Breast epithelium (tissue), 4 donors: ENCODE measurements at regions not wholly inside any gene's neighbourhood (a gene's known extent, or its start where the extent isn't known, plus 50 kb on each side); places are given as distances from the start of the nearest gene placed in this dataset.

Source experiments
- DNase-seq, 2 donors: peaks; one replicate each; pipeline ENCODE4 v3.0.0-alpha.2; 2019; ENCODE audit warnings: low spot score in 2 of 2
- H3K27ac ChIP-seq, 2 donors: fragments of 200-600 bp; sonication (generic) in 1 of 2; one replicate each; pipeline ENCODE4 v1.5.1; 2016 to 2019; ENCODE audit warnings: mild to moderate bottlenecking in 1 of 2
- H3K27me3 ChIP-seq, 2 donors: fragments of 200-600 bp; sonication (generic) in 1 of 2; one replicate each; pipeline versions ENCODE4 v1.5.1 to v1.6.0; 2017 to 2019; ENCODE audit warnings: control low read depth in 1 of 2, mild to moderate bottlenecking in 1 of 2
- H3K36me3 ChIP-seq: fragments of 200-600 bp; one replicate; pipeline ENCODE4 v1.5.1; 2019
- H3K4me1 ChIP-seq, 2 donors: fragments of 200-600 bp; sonication (generic); one replicate each; pipeline ENCODE4 v1.5.1; 2016 to 2019; ENCODE audit warnings: control low read depth in 1 of 2
- H3K4me3 ChIP-seq, 3 donors: fragments of 200-600 bp; sonication (generic); 1 replicate in 2 of 3; 2 replicates in 1 of 3; pipeline ENCODE4 v1.5.1; 2016 to 2019; ENCODE audit warnings: mild to moderate bottlenecking in 3 of 3, moderate library complexity in 2 of 3
- H3K9me3 ChIP-seq, 2 donors: fragments of 200-600 bp; sonication (generic) in 1 of 2; one replicate each; pipeline ENCODE4 v1.5.1; 2016 to 2019; ENCODE audit warnings: control low read depth in 1 of 2
- POLR2A ChIP-seq: fragments of 450-650 bp; IDR thresholded peaks from one replicate; pipeline ENCODE4 v1.6.1; 2016; ENCODE audit warnings: antibody characterized with exemption, mild to moderate bottlenecking, moderate library complexity
- POLR2AphosphoS5 ChIP-seq, 3 donors: sonication (generic); formaldehyde crosslinking; IDR thresholded peaks; one replicate each; pipeline ENCODE4 v1.6.1; 2017; ENCODE audit warnings: antibody characterized with exemption in 3 of 3
- intact Hi-C: fragments of 100-400 bp; cut with DNase I; formaldehyde crosslinking; loops from one replicate; pipeline ENCODE4 v1.15.1; 2023; ENCODE audit warnings: low total_unique reads
- TF ChIP-seq, protein P1 (sequence below), 3 donors: fragments of 450-650 bp; IDR thresholded peaks; one replicate each; pipeline ENCODE4 v1.5.1; 2016 to 2017; ENCODE audit warnings: antibody characterized with exemption in 3 of 3, mild to moderate bottlenecking in 3 of 3, moderate library complexity in 3 of 3

DNA sequence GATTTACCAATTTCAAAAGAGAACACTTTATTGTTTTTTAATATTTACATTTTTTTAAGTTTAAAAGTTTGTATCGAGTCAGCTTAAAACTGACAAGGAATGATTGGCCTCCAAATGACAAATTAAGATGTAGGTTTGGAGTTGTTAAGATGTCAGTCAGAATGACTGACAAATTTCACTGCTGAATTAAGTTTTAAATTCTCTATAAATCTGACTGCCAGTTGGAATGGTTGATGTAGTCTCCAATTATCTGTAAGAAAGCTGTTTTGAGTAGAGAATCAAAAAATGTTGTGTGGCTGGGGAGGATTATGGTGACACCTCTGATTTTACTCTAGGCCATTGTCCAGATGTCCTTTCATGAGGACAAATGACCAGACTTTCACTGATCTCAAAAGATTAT is 165.3 kb upstream of the CDH20 start:
- DNase-seq, result no peak
- H3K4me3 ChIP-seq, result no peak overlapping the region
- TF ChIP-seq POLR2A (no peak), POLR2AphosphoS5 (IDR thresholded peaks at IDR 0.05) (no peak)
- TF ChIP-seq, protein P1, sequence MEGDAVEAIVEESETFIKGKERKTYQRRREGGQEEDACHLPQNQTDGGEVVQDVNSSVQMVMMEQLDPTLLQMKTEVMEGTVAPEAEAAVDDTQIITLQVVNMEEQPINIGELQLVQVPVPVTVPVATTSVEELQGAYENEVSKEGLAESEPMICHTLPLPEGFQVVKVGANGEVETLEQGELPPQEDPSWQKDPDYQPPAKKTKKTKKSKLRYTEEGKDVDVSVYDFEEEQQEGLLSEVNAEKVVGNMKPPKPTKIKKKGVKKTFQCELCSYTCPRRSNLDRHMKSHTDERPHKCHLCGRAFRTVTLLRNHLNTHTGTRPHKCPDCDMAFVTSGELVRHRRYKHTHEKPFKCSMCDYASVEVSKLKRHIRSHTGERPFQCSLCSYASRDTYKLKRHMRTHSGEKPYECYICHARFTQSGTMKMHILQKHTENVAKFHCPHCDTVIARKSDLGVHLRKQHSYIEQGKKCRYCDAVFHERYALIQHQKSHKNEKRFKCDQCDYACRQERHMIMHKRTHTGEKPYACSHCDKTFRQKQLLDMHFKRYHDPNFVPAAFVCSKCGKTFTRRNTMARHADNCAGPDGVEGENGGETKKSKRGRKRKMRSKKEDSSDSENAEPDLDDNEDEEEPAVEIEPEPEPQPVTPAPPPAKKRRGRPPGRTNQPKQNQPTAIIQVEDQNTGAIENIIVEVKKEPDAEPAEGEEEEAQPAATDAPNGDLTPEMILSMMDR (IDR thresholded peaks at IDR 0.05), result no peak
- no peaks in the 10 kb centered on the region for H3K9me3 ChIP-seq
- no peaks in the 10 kb centered on the region for H3K4me1 ChIP-seq
- H3K27me3 ChIP-seq, result no peaks in the 10 kb centered on the region
- intact Hi-C loops, result loop anchor here (10.0 kb wide), 1 partner anchor 1713 kb away; no protein-coding TSS in a partner anchor
- no peaks in the 10 kb centered on the region for H3K36me3 ChIP-seq
- no peak overlapping the region for H3K27ac ChIP-seq

- Histone ChIP-seq H3K9me3 (no peaks in the 10 kb centered on the region), H3K36me3 (no peaks in the 10 kb centered on the region), H3K27ac (no peak overlapping the region), H3K4me1 (no peaks in the 10 kb centered on the region), H3K4me3 (no peak overlapping the region), H3K27me3 (no peaks in the 10 kb centered on the region)
- no peak for DNase-seq
- TF ChIP-seq POLR2AphosphoS5 (IDR thresholded peaks at IDR 0.05) (no peak), POLR2A (no peak)
- TF ChIP-seq, protein P1 (IDR thresholded peaks at IDR 0.05), result no peak
- intact Hi-C loops, result loop anchor here (10.0 kb wide), 1 partner anchor 1715 kb away; no protein-coding TSS in a partner anchor
Observed at GRCh38 chr18:61169386-61169785, 163.8 kb upstream of the CDH20 start.

GRCh38 chr18:61172624-61173023 is 160.6 kb upstream of the CDH20 start:
- DNase-seq, result no peak
- H3K4me1 ChIP-seq, result no peaks in the 10 kb centered on the region
- no peak overlapping the region for H3K27ac ChIP-seq
- intact Hi-C loops, result no loop called here
- TF ChIP-seq, protein P1 (IDR thresholded peaks at IDR 0.05), result no peak
- TF ChIP-seq POLR2AphosphoS5 (IDR thresholded peaks at IDR 0.05) (no peak), POLR2A (no peak)
- no peak overlapping the region for H3K4me3 ChIP-seq
- H3K36me3 ChIP-seq, result no peaks in the 10 kb centered on the region
- peaks cover 0 to 2% of the 10 kb centered on the region in 2 donors for H3K9me3 ChIP-seq
- H3K27me3 ChIP-seq, result no peaks in the 10 kb centered on the region

DNA sequence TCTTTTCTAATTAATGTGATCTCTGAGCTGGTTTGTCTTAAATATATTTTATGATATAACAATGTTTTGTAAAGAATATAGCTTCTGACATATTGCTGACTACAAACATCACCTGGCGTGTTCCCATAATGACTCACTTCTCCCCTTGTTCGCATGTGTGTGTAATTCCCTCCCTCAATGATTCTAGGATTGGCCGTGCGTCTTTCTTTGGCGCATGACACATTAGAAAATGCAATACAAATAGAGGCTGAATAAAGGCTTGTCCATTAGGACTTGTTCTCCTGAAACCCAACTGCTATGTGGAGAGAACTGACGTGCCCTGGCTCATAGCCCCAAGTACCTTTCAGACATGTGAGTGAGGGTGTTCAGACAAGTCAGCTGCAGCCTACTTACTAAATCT is 159.7 kb upstream of the CDH20 start:
- intact Hi-C loops, result no loop called here
- H3K27ac ChIP-seq, result no peak overlapping the region

GRCh38 chr18:61183798-61184197 is 149.4 kb upstream of the CDH20 start:
- intact Hi-C loops, result no loop called here
- H3K9me3 ChIP-seq, result no peaks in the 10 kb centered on the region
- no peak for DNase-seq
- H3K4me1 ChIP-seq, result no peaks in the 10 kb centered on the region
- no peaks in the 10 kb centered on the region for H3K27me3 ChIP-seq
- H3K4me3 ChIP-seq, result no peak overlapping the region
- TF ChIP-seq POLR2AphosphoS5 (IDR thresholded peaks at IDR 0.05) (no peak), POLR2A (no peak)
- TF ChIP-seq, protein P1 (IDR thresholded peaks at IDR 0.05), result no peak
- H3K36me3 ChIP-seq, result no peaks in the 10 kb centered on the region
- no peak overlapping the region for H3K27ac ChIP-seq

More for the DNA sequence above, 159.7 kb upstream of the CDH20 start:
- Histone ChIP-seq H3K4me3 (no peak overlapping the region), H3K9me3 (peaks cover 0 to 3% of the 10 kb centered on the region in 2 donors), H3K4me1 (no peaks in the 10 kb centered on the region), H3K27me3 (no peaks in the 10 kb centered on the region), H3K36me3 (no peaks in the 10 kb centered on the region)
- DNase-seq, result no peak
- TF ChIP-seq POLR2A (no peak), POLR2AphosphoS5 (IDR thresholded peaks at IDR 0.05) (no peak)
- TF ChIP-seq, protein P1 (IDR thresholded peaks at IDR 0.05), result no peak
